Natural killer cell (primary cell): ENCODE measurements at regions not wholly inside any gene's neighbourhood (a gene's known extent, or its start where the extent isn't known, plus 50 kb on each side); places are given as distances from the start of the nearest gene placed in this dataset.

ENCODE experiments used
- ATAC-seq, 3 donors: fragments of 150-1000 bp in 2 of 3; fragments of 200-7000 bp in 1 of 3; cut with Tn5 transposase; 1 replicate in 1 of 3; 2 replicates in 2 of 3; pipeline ENCODE4 v1.10.0; 2021; ENCODE audit warnings: mild to moderate bottlenecking in 2 of 3, moderate library complexity in 2 of 3
- DNase-seq, 2 donors: peaks; one replicate each; pipeline versions ENCODE4 v3.0.0 to v3.0.0-alpha.2; 2013 to 2021; ENCODE audit warnings: mixed read lengths in 1 of 2
- H3K27ac ChIP-seq: one replicate; pipeline ENCODE4 v1.5.1; 2013; ENCODE audit warnings: mild to moderate bottlenecking, low read length
- H3K27me3 ChIP-seq: one replicate; pipeline ENCODE4 v1.6.1; 2013; ENCODE audit warnings: low read length; ENCODE audit not compliant: control insufficient read depth, insufficient read depth
- H3K36me3 ChIP-seq: one replicate; pipeline ENCODE4 v1.6.1; 2013; ENCODE audit warnings: low read length; ENCODE audit not compliant: control insufficient read depth, insufficient read depth
- H3K4me1 ChIP-seq: one replicate; pipeline ENCODE4 v1.6.1; 2013; ENCODE audit warnings: low read length; ENCODE audit not compliant: control insufficient read depth, insufficient read depth
- H3K4me3 ChIP-seq: one replicate; pipeline ENCODE4 v1.5.1; 2013; ENCODE audit warnings: low read length
- H3K9me3 ChIP-seq: one replicate; pipeline ENCODE4 v1.6.1; 2013; ENCODE audit warnings: low read length; ENCODE audit not compliant: control insufficient read depth, insufficient read depth
- H3K27ac Mint-ChIP-seq, 2 donors: one replicate each; pipeline ENCODE4 v1.8.0; 2022; ENCODE audit warnings: mild to moderate bottlenecking in 2 of 2, mixed read lengths in 2 of 2, moderate library complexity in 1 of 2
- H3K27me3 Mint-ChIP-seq, 2 donors: one replicate each; pipeline ENCODE4 v1.8.0; 2022; ENCODE audit warnings: low read depth in 2 of 2, mixed read lengths in 2 of 2
- H3K36me3 Mint-ChIP-seq: one replicate; pipeline ENCODE4 v1.8.0; 2022; ENCODE audit warnings: mixed read lengths
- H3K4me1 Mint-ChIP-seq, 2 donors: one replicate each; pipeline ENCODE4 v1.8.0; 2022; ENCODE audit warnings: mixed read lengths in 2 of 2
- H3K4me3 Mint-ChIP-seq: one replicate; pipeline ENCODE4 v1.8.0; 2022; ENCODE audit warnings: mild to moderate bottlenecking, moderate library complexity, mixed read lengths
- H3K9me3 Mint-ChIP-seq, 2 donors: one replicate each; pipeline ENCODE4 v1.8.0; 2022; ENCODE audit warnings: mixed read lengths in 2 of 2
- WGBS: methylation state at CpG from one replicate; pipeline ENCODE4 v1.1.7; 2013; ENCODE audit warnings: missing lambda C conversion rate; ENCODE audit not compliant: insufficient coverage; 5-methylcytosine and 5-hydroxymethylcytosine counted together
- intact Hi-C: fragments of 100-400 bp; cut with micrococcal nuclease; formaldehyde crosslinking; loops from one replicate; pipeline ENCODE4 v1.14.2; 2022
- TF ChIP-seq, protein P1 (sequence below): fragments of 200-600 bp; IDR thresholded peaks from one replicate; pipeline ENCODE4 v1.8.0; 2022; ENCODE audit warnings: antibody characterized with exemption

GRCh38 chr4:125682730-125683129 lies 368.0 kb downstream of the FAT4 start:
- Mint-ChIP-seq H3K27ac (no peak overlapping the region), H3K4me1 (no peaks in the 10 kb centered on the region), H3K27me3 (no peaks in the 10 kb centered on the region), H3K4me3 (no peak overlapping the region), H3K9me3 (no peaks in the 10 kb centered on the region), H3K36me3 (no peaks in the 10 kb centered on the region)
- ATAC-seq (no peak), DNase-seq (no peak)
- H3K27ac ChIP-seq: no peak overlapping the region
- no peaks in the 10 kb centered on the region for H3K36me3 ChIP-seq
- intact Hi-C loops: no loop called here
- H3K9me3 ChIP-seq: no peaks in the 10 kb centered on the region
- TF ChIP-seq, protein P1, sequence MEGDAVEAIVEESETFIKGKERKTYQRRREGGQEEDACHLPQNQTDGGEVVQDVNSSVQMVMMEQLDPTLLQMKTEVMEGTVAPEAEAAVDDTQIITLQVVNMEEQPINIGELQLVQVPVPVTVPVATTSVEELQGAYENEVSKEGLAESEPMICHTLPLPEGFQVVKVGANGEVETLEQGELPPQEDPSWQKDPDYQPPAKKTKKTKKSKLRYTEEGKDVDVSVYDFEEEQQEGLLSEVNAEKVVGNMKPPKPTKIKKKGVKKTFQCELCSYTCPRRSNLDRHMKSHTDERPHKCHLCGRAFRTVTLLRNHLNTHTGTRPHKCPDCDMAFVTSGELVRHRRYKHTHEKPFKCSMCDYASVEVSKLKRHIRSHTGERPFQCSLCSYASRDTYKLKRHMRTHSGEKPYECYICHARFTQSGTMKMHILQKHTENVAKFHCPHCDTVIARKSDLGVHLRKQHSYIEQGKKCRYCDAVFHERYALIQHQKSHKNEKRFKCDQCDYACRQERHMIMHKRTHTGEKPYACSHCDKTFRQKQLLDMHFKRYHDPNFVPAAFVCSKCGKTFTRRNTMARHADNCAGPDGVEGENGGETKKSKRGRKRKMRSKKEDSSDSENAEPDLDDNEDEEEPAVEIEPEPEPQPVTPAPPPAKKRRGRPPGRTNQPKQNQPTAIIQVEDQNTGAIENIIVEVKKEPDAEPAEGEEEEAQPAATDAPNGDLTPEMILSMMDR: no peak
- H3K4me1 ChIP-seq: no peaks in the 10 kb centered on the region
- no peaks in the 10 kb centered on the region for H3K27me3 ChIP-seq
- H3K4me3 ChIP-seq: no peak overlapping the region
- WGBS: 94% methylated on average over 18 of the region's 18 CpGs

GRCh38 chr4:125688841-125689240 lies 374.1 kb downstream of the FAT4 start:
- Mint-ChIP-seq H3K36me3 (no peaks in the 10 kb centered on the region), H3K4me3 (no peak overlapping the region), H3K9me3 (no peaks in the 10 kb centered on the region), H3K27ac (no peak overlapping the region), H3K4me1 (no peaks in the 10 kb centered on the region), H3K27me3 (peaks cover 0 to 7% of the 10 kb centered on the region in 2 donors)
- no peak overlapping the region for H3K4me3 ChIP-seq
- no peaks in the 10 kb centered on the region for H3K36me3 ChIP-seq
- intact Hi-C loops: no loop called here
- DNase-seq (no peak), ATAC-seq (no peak)
- H3K27me3 ChIP-seq: no peaks in the 10 kb centered on the region
- no peak overlapping the region for H3K27ac ChIP-seq
- H3K4me1 ChIP-seq: no peaks in the 10 kb centered on the region
- no peaks in the 10 kb centered on the region for H3K9me3 ChIP-seq
- TF ChIP-seq, protein P1: no peak
- WGBS: 100% methylated on average over 1 of the region's 3 CpGs

GRCh38 chr4:125689805-125690204 lies 375.1 kb downstream of the FAT4 start:
- TF ChIP-seq, protein P1: no peak
- Mint-ChIP-seq H3K9me3 (no peaks in the 10 kb centered on the region), H3K36me3 (no peaks in the 10 kb centered on the region), H3K27me3 (peaks cover 0 to 7% of the 10 kb centered on the region in 2 donors), H3K4me3 (no peak overlapping the region), H3K4me1 (no peaks in the 10 kb centered on the region), H3K27ac (no peak overlapping the region)
- intact Hi-C loops: no loop called here
- DNase-seq (no peak), ATAC-seq (no peak)
- no peaks in the 10 kb centered on the region for H3K36me3 ChIP-seq
- no peaks in the 10 kb centered on the region for H3K27me3 ChIP-seq
- H3K4me1 ChIP-seq: no peaks in the 10 kb centered on the region
- H3K9me3 ChIP-seq: no peaks in the 10 kb centered on the region
- H3K27ac ChIP-seq: no peak overlapping the region
- no peak overlapping the region for H3K4me3 ChIP-seq

- no peaks in the 10 kb centered on the region for H3K27me3 ChIP-seq
- Mint-ChIP-seq H3K27me3 (peaks cover 0 to 7% of the 10 kb centered on the region in 2 donors), H3K27ac (no peak overlapping the region), H3K4me1 (no peaks in the 10 kb centered on the region), H3K36me3 (no peaks in the 10 kb centered on the region), H3K9me3 (no peaks in the 10 kb centered on the region), H3K4me3 (no peak overlapping the region)
- ATAC-seq (no peak), DNase-seq (no peak)
- H3K4me1 ChIP-seq: no peaks in the 10 kb centered on the region
- H3K36me3 ChIP-seq: no peaks in the 10 kb centered on the region
- TF ChIP-seq, protein P1: no peak
- no peak overlapping the region for H3K4me3 ChIP-seq
- H3K27ac ChIP-seq: no peak overlapping the region
- H3K9me3 ChIP-seq: no peaks in the 10 kb centered on the region
- intact Hi-C loops: no loop called here
Measured at GRCh38 chr4:125693228-125693627, 378.5 kb downstream of the FAT4 start.
